HCT116 (cell line): ENCODE measurements at regions not wholly inside any gene's neighbourhood (a gene's known extent, or its start where the extent isn't known, plus 50 kb on each side); places are given as distances from the start of the nearest gene placed in this dataset.

Experiments
- ATAC-seq: fragments of 200-7000 bp; cut with Tn5 transposase; 2 replicates; pipeline ENCODE4 v1.9.1; 2020; ENCODE audit warnings: mild to moderate bottlenecking, moderate library complexity
- BruUV-seq: library from RNA; stranded (reverse); fragments of 400-500 nt; replicated peaks from 2 replicates; lab custom pipeline; 2021; lab: Mats Ljungman, UMichigan
- CTCF ChIA-PET: fragments of 300-600 bp; sonication (Branson Sonifier 250); formaldehyde crosslinking; loops from one replicate; lab custom pipeline; 2021; ENCODE audit warnings: antibody characterized with exemption; lab: Charles Lee
- POLR2A ChIA-PET: fragments of 300-600, 350-600 bp; sonication (Branson Sonifier 250); formaldehyde crosslinking; loops from one replicate; lab custom pipeline; 2021; ENCODE audit warnings: antibody characterized with exemption; lab: Charles Lee
- RAD21 ChIA-PET, 2 experiments: fragments of 300-600 bp; sonication (Branson Sonifier 250); formaldehyde crosslinking; loops; one replicate each; lab custom pipeline; 2023; ENCODE audit warnings: low total read pairs in 2 of 2; ENCODE audit not compliant: uncharacterized antibody in 2 of 2, unreplicated experiment in 2 of 2, low non-redundant PET in 1 of 2; lab: Charles Lee
- DNase-seq: peaks from one replicate; pipeline ENCODE4 v3.0.0-alpha.2; 2010; ENCODE audit warnings: low read depth, low spot score
- H2AFZ ChIP-seq: fragments of 200-600 bp; shearing (Covaris generic), sonication (generic); 2 replicates; pipeline ENCODE4 v1.6.1; 2017; ENCODE audit warnings: low read depth, mixed run types, mixed read lengths, antibody characterized with exemption, low read length; ENCODE audit not compliant: poor library complexity, severe bottlenecking
- H3K27ac ChIP-seq: 2 replicates; pipeline ENCODE4 v1.5.1; 2012; ENCODE audit warnings: low read depth, low read length
- H3K27me3 ChIP-seq: fragments of 200-600 bp; sonication (generic); 2 replicates; pipeline ENCODE4 v1.6.1; 2016; ENCODE audit warnings: mixed run types, low read length, mixed read lengths; ENCODE audit not compliant: insufficient read depth
- H3K36me3 ChIP-seq, 2 experiments: fragments of 200-500 bp in 1 of 2; fragments of 200-600 bp in 1 of 2; sonication (Bioruptor generic) in 1 of 2; sonication (generic) in 1 of 2; 2 replicates each; pipeline versions ENCODE4 v1.5.1 to v1.6.1; 2014 to 2016; ENCODE audit warnings: low read length in 2 of 2, inconsistent platforms in 1 of 2, mixed read lengths in 1 of 2, mixed run types in 1 of 2; ENCODE audit not compliant: insufficient read depth in 2 of 2, control insufficient read depth in 1 of 2
- H3K4me1 ChIP-seq, 2 experiments: fragments of 200-600 bp in 1 of 2; sonication (generic) in 1 of 2; 2 replicates each; pipeline versions ENCODE4 v1.5.1 to v1.6.1; 2012 to 2017; ENCODE audit warnings: low read length in 2 of 2, inconsistent platforms in 1 of 2, mild to moderate bottlenecking in 1 of 2, mixed read lengths in 1 of 2, mixed run types in 1 of 2, moderate library complexity in 1 of 2; ENCODE audit not compliant: insufficient read depth in 2 of 2, control insufficient read depth in 1 of 2
- H3K4me2 ChIP-seq: fragments of 200-600 bp; sonication (generic); 2 replicates; pipeline ENCODE4 v1.6.1; 2017; ENCODE audit warnings: mixed run types, low read length, mixed read lengths
- H3K4me3 ChIP-seq, 2 experiments: fragments of 200-600 bp in 1 of 2; sonication (generic) in 1 of 2; replicated peaks in 1 of 2; 2 replicates each; pipeline ENCODE4 v1.5.1; 2011 to 2016; ENCODE audit warnings: low read length in 2 of 2, control low read depth in 1 of 2, low read depth in 1 of 2, mild to moderate bottlenecking in 1 of 2, mixed read lengths in 1 of 2, mixed run types in 1 of 2
- H3K79me2 ChIP-seq: fragments of 200-600 bp; sonication (generic); 2 replicates; pipeline ENCODE4 v1.6.1; 2017; ENCODE audit warnings: mild to moderate bottlenecking, mixed run types, low read length, moderate library complexity, mixed read lengths; ENCODE audit not compliant: insufficient read depth
- H3K9ac ChIP-seq: fragments of 200-600 bp; sonication (generic); 2 replicates; pipeline ENCODE4 v1.6.1; 2016; ENCODE audit warnings: low read length, mixed read lengths
- H3K9me2 ChIP-seq: fragments of 200-600 bp; sonication (generic), shearing (Covaris generic); 2 replicates; pipeline ENCODE4 v1.6.1; 2017; ENCODE audit warnings: mixed run types, mild to moderate bottlenecking, moderate library complexity; ENCODE audit not compliant: insufficient read depth
- H3K9me3 ChIP-seq, 2 experiments: fragments of 200-500 bp in 1 of 2; fragments of 200-600 bp in 1 of 2; sonication (Bioruptor generic) in 1 of 2; sonication (generic) in 1 of 2; 2 replicates each; pipeline ENCODE4 v1.6.1; 2014 to 2017; ENCODE audit warnings: low read length in 2 of 2, mixed read lengths in 2 of 2, inconsistent platforms in 1 of 2, low read depth in 1 of 2, mild to moderate bottlenecking in 1 of 2, mixed run types in 1 of 2, moderate library complexity in 1 of 2; ENCODE audit not compliant: control insufficient read depth in 1 of 2, insufficient read depth in 1 of 2
- H4K20me1 ChIP-seq: fragments of 200-600 bp; sonication (generic), shearing (Covaris generic); 2 replicates; pipeline ENCODE4 v1.6.1; 2017; ENCODE audit warnings: mixed run types, mild to moderate bottlenecking, moderate library complexity; ENCODE audit not compliant: insufficient read depth
- ELF1 ChIP-seq: IDR thresholded peaks from 2 replicates; pipeline ENCODE4 v1.6.1; 2012; ENCODE audit warnings: low read depth, borderline replicate concordance
- POLR2A ChIP-seq: IDR thresholded peaks from 2 replicates; pipeline ENCODE4 v1.7.0; 2011; ENCODE audit warnings: borderline replicate concordance; ENCODE audit not compliant: insufficient read depth, insufficient read length; ENCODE audit errors: extremely low read depth
- RAD21 ChIP-seq: IDR thresholded peaks from 2 replicates; pipeline ENCODE4 v1.6.1; 2012; ENCODE audit warnings: low read depth, mild to moderate bottlenecking
- ZBTB33 ChIP-seq: IDR thresholded peaks from 2 replicates; pipeline ENCODE4 v1.6.1; 2011; ENCODE audit warnings: mild to moderate bottlenecking, low read length, moderate library complexity; ENCODE audit not compliant: insufficient replicate concordance; ENCODE audit errors: extremely low read depth
- ZFX ChIP-seq: fragments of 450-650 bp; IDR thresholded peaks from 2 replicates; pipeline ENCODE4 v1.6.1; 2017
- intact Hi-C: fragments of 100-400 bp; cut with micrococcal nuclease; formaldehyde crosslinking; loops from 2 replicates; pipeline ENCODE4 v1.10.0; 2022
- TF ChIP-seq, protein P1 (sequence below), 3 experiments: fragments of 200-600 bp in 1 of 3; sonication (generic) in 1 of 3; IDR thresholded peaks in 2 of 3; conservative IDR thresholded peaks in 1 of 3; 2 replicates each; pipeline ENCODE4 v1.5.1; 2012 to 2017; ENCODE audit warnings: low read depth in 2 of 3, low read length in 2 of 3, antibody characterized with exemption in 1 of 3, borderline replicate concordance in 1 of 3, control low read depth in 1 of 3, mild to moderate bottlenecking in 1 of 3, mixed read lengths in 1 of 3, mixed run types in 1 of 3, moderate library complexity in 1 of 3; ENCODE audit not compliant: insufficient read depth in 1 of 3

DNA sequence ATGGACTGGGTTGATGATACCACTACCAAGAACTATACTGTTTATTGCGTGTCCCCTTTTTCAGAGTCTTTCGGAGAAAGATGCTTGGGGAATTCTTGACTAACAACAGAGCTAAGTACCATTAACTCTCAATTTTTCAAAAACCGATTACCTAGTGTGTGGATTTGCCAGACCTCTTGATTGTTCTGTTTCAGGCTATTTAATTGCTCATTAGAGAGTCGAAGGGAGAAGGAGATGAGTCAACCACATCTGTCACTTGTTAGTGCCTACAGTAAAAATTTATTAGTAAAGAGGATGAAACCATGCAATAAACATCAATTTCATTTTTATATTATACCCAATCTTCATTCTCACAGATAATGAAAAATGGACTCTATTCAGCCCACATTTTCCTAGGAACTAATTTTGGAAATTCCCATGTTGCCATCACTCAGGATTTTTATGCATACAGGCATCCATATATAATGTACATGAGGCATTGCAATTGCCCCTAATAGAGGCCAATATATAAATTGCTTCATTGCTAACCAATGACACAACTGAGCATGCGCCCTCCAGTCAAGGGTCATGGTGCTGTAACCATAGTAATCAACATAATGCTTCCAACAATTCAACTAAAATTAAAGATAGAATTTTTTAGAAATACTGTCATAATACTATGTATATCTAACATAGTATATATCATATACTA is 541.7 kb downstream of the TBL1XR1 start (continued):
- TF ChIP-seq, protein P1, sequence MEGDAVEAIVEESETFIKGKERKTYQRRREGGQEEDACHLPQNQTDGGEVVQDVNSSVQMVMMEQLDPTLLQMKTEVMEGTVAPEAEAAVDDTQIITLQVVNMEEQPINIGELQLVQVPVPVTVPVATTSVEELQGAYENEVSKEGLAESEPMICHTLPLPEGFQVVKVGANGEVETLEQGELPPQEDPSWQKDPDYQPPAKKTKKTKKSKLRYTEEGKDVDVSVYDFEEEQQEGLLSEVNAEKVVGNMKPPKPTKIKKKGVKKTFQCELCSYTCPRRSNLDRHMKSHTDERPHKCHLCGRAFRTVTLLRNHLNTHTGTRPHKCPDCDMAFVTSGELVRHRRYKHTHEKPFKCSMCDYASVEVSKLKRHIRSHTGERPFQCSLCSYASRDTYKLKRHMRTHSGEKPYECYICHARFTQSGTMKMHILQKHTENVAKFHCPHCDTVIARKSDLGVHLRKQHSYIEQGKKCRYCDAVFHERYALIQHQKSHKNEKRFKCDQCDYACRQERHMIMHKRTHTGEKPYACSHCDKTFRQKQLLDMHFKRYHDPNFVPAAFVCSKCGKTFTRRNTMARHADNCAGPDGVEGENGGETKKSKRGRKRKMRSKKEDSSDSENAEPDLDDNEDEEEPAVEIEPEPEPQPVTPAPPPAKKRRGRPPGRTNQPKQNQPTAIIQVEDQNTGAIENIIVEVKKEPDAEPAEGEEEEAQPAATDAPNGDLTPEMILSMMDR (IDR thresholded peaks at IDR 0.05 in 2 of 3, conservative IDR thresholded peaks at IDR 0.05 in 1 of 3; ENCODE audit: borderline replicate concordance in 1 of 3, insufficient read depth in 1 of 3, low read depth in 2 of 3, low read length in 2 of 3) = no peak
- TF ChIP-seq POLR2A (no peak), ZFX (no peak), ELF1 (no peak)

GRCh38 chr3:176651622-176652021 is 545.7 kb downstream of the TBL1XR1 start:
- Histone ChIP-seq H3K9me3 (no peaks in the 10 kb centered on the region), H3K9me2 (no peaks in the 10 kb centered on the region), H4K20me1 (no peaks in the 10 kb centered on the region), H3K36me3 (no peaks in the 10 kb centered on the region), H3K79me2 (no peaks in the 10 kb centered on the region), H3K4me3 (no peak overlapping the region), H2AFZ (no peak overlapping the region), H3K27me3 (no peaks in the 10 kb centered on the region), H3K4me1 (no peaks in the 10 kb centered on the region), H3K4me2 (no peak overlapping the region), H3K27ac (no peak overlapping the region), H3K9ac (no peak overlapping the region)
- ChIA-PET RAD21 (no interaction called here), POLR2A (no interaction called here), CTCF (interaction anchor here (1.3 kb wide), 1 partner anchor 9 kb away, joined by 3 read pairs; no protein-coding TSS in a partner anchor)
- intact Hi-C loops = no loop called here
- no TSS peak for BruUV-seq
- ATAC-seq = no peak
- no peak for DNase-seq
- TF ChIP-seq RAD21 (peak; percentile 16; the same call in 1 of the 2 replicates), ZBTB33 (no peak)
